Nephron progenitor cell (in vitro differentiated cells): ENCODE measurements at regions not wholly inside any gene's neighbourhood (a gene's known extent, or its start where the extent isn't known, plus 50 kb on each side); places are given as distances from the start of the nearest gene placed in this dataset.
A peak's percentile ranks its signal among the peaks of the same experiment; 100 is the strongest.

Source experiments
- DNase-seq: peaks from one replicate; pipeline ENCODE4 v3.0.0; 2021
- H3K27ac Mint-ChIP-seq: 2 replicates; pipeline ENCODE4 v1.8.0; 2021; ENCODE audit warnings: mild to moderate bottlenecking, moderate library complexity, mixed read lengths
- H3K27me3 Mint-ChIP-seq: 2 replicates; pipeline ENCODE4 v1.8.0; 2021; ENCODE audit warnings: mild to moderate bottlenecking, low read depth, mixed read lengths; ENCODE audit not compliant: poor library complexity
- H3K36me3 Mint-ChIP-seq: 2 replicates; pipeline ENCODE4 v1.8.0; 2021; ENCODE audit warnings: low read depth, mixed read lengths
- H3K4me1 Mint-ChIP-seq: 2 replicates; pipeline ENCODE4 v1.8.0; 2021; ENCODE audit warnings: mixed read lengths
- H3K4me3 Mint-ChIP-seq: 2 replicates; pipeline ENCODE4 v1.8.0; 2021; ENCODE audit warnings: mild to moderate bottlenecking, moderate library complexity, mixed read lengths
- H3K9me3 Mint-ChIP-seq: 2 replicates; pipeline ENCODE4 v1.8.0; 2021; ENCODE audit warnings: mild to moderate bottlenecking, moderate library complexity, mixed read lengths
- TF ChIP-seq, protein P1 (sequence below): fragments of 200-600 bp; sonication (generic); IDR thresholded peaks from 2 replicates; pipeline ENCODE4 v1.5.0; 2021; ENCODE audit warnings: antibody characterized with exemption

DNA sequence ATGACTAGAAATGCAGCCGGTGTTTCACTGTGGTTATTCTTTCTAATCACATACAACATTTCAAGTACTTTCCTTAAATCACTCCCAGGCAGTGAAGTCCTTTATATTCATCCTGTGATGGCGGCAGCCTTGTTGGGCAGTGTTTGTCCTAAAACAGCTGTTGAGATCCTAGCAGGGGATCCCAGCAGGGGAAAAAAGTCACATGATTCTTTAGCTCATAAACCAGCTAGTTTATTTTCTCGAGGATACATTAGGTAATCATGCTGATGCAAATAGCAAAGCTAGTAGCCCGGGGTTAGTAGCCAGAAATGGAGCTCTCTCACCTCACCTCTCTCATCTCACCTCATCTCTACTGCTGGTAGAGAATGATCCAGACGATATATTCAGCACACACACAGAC lies 70.5 kb downstream of the FOXD1 start:
- H3K27me3 Mint-ChIP-seq, result peaks cover 8% of the 10 kb centered on the region
- no peak for DNase-seq
- peaks cover 58% of the 10 kb centered on the region for H3K4me1 Mint-ChIP-seq
- TF ChIP-seq, protein P1, sequence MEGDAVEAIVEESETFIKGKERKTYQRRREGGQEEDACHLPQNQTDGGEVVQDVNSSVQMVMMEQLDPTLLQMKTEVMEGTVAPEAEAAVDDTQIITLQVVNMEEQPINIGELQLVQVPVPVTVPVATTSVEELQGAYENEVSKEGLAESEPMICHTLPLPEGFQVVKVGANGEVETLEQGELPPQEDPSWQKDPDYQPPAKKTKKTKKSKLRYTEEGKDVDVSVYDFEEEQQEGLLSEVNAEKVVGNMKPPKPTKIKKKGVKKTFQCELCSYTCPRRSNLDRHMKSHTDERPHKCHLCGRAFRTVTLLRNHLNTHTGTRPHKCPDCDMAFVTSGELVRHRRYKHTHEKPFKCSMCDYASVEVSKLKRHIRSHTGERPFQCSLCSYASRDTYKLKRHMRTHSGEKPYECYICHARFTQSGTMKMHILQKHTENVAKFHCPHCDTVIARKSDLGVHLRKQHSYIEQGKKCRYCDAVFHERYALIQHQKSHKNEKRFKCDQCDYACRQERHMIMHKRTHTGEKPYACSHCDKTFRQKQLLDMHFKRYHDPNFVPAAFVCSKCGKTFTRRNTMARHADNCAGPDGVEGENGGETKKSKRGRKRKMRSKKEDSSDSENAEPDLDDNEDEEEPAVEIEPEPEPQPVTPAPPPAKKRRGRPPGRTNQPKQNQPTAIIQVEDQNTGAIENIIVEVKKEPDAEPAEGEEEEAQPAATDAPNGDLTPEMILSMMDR, result no peak
- peaks cover 9% of the 10 kb centered on the region for H3K36me3 Mint-ChIP-seq
- no peak overlapping the region for H3K4me3 Mint-ChIP-seq
- peaks cover 29% of the 10 kb centered on the region for H3K9me3 Mint-ChIP-seq
- H3K27ac Mint-ChIP-seq, result peak overlapping the region; percentile 54

GRCh38 chr5:73376618-73377170 lies 71.9 kb downstream of the FOXD1 start:
- TF ChIP-seq, protein P1, result no peak
- no peak overlapping the region for H3K4me3 Mint-ChIP-seq
- no peak for DNase-seq
- H3K27me3 Mint-ChIP-seq, result peaks cover 8% of the 10 kb centered on the region
- H3K27ac Mint-ChIP-seq, result no peak overlapping the region
- H3K36me3 Mint-ChIP-seq, result peaks cover 5% of the 10 kb centered on the region
- H3K9me3 Mint-ChIP-seq, result peaks cover 22% of the 10 kb centered on the region
- H3K4me1 Mint-ChIP-seq, result peaks cover 63% of the 10 kb centered on the region

- TF ChIP-seq, protein P1, result no peak
- Mint-ChIP-seq H3K27me3 (peaks cover 8% of the 10 kb centered on the region), H3K9me3 (peaks cover 18% of the 10 kb centered on the region), H3K27ac (no peak overlapping the region), H3K4me1 (peaks cover 71% of the 10 kb centered on the region), H3K36me3 (peaks cover 3% of the 10 kb centered on the region), H3K4me3 (no peak overlapping the region)
- no peak for DNase-seq
Observed at GRCh38 chr5:73375949-73376348, 72.6 kb downstream of the FOXD1 start.

DNA sequence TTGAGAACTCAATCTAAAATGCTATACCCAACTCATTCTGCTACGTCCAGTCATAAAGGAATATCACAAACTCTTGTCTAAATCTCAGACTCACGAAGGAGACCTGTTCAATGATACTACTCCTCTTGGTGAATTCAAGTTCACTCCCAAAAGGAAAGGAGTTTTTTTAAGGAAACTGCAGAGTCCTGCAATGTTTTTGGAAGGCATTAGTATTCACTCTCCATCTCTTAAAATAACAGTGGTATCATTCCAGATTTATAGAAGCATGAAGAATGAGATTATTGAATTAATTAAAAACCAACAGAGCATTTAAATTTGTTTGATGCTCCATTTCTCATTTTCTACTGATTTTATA lies 73.4 kb downstream of the FOXD1 start:
- Mint-ChIP-seq H3K27ac (no peak overlapping the region), H3K27me3 (peaks cover 6% of the 10 kb centered on the region), H3K9me3 (peaks cover 10% of the 10 kb centered on the region), H3K36me3 (no peaks in the 10 kb centered on the region), H3K4me1 (peaks cover 75% of the 10 kb centered on the region), H3K4me3 (no peak overlapping the region)
- TF ChIP-seq, protein P1, result no peak
- DNase-seq, result no peak

DNA sequence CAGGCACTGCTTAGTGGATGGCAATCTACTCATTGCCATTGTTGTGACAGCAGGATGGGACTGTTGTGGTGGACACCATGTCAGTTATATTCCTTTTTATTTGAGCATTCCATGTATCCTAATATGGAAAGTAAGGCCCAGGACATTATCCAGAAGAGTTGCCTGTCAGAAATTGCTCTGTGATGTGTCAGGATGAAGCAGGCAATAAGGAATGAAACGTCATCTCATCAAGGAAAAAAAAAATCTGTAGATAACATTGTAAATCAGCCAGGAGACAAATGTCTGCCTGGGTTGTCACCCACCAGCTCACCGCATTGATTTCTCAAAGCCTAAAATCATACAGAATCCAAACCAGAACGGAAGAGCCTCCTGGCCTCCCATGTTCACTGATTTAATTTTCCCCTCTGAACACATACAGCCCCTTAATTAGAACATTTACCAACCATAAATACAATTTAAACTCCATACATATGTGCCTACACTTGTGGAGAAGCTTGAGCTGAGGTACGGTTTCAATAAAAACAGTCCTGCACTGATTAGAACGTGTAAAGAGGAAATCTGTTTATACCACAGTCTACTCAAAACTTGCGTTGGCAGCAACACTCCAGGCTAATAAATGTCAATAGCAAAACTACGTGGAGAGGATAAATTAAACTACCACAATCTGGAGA lies 73.9 kb downstream of the FOXD1 start:
- Mint-ChIP-seq H3K4me1 (peaks cover 75% of the 10 kb centered on the region), H3K27me3 (peaks cover 3% of the 10 kb centered on the region), H3K36me3 (no peaks in the 10 kb centered on the region), H3K27ac (no peak overlapping the region), H3K4me3 (no peak overlapping the region), H3K9me3 (peaks cover 5% of the 10 kb centered on the region)
- TF ChIP-seq, protein P1, result no peak
- DNase-seq, result no peak
